T-helper 2 cell (primary cell): ENCODE measurements at regions not wholly inside any gene's neighbourhood (a gene's known extent, or its start where the extent isn't known, plus 50 kb on each side); places are given as distances from the start of the nearest gene placed in this dataset.

Experiments used
- DNase-seq, 5 experiments: peaks; one replicate each; pipeline versions ENCODE4 v3.0.0 to v3.0.0-alpha.2; 2012 to 2022

GRCh38 chr12:106006382-106006781, 132.4 kb downstream of the NUAK1 start:
- no peak for DNase-seq

DNA sequence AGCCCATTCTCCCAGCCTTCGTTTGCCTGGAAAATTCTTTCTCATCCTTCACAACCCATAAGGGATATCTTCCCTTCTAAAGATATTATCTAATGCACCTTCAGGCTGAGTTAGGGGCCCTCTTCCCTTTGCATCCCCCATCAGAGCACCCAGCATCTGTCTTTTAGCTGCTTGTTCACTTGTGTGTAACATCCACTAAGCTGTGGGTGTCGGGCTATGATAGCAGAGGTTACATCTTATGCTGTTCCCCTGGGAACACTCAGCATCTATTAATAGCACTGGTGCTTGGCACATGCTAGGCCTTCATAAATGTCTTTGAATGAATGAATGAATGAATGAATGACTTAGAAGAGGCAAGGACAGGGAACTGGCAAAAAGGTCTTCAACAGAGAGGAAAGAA, 131.8 kb downstream of the NUAK1 start:
- no peak for DNase-seq

GRCh38 chr12:106010741-106011140, 128.0 kb downstream of the NUAK1 start:
- no peak for DNase-seq
